Spleen (tissue), 7 donors: ENCODE measurements at regions not wholly inside any gene's neighbourhood (a gene's known extent, or its start where the extent isn't known, plus 50 kb on each side); places are given as distances from the start of the nearest gene placed in this dataset.

Experiments used
- CTCF ChIP-seq, 11 experiments: fragments of 200-600 bp in 7 of 11; fragments of 450-650 bp in 4 of 11; sonication (generic) in 4 of 11; IDR thresholded peaks in 8 of 11; conservative IDR thresholded peaks in 3 of 11; 1 replicate in 7 of 11; 2 replicates in 4 of 11; pipeline versions ENCODE4 v1.4.0 to v1.8.0; 2016 to 2021; ENCODE audit warnings: antibody characterized with exemption in 11 of 11, inconsistent platforms in 4 of 11, mild to moderate bottlenecking in 1 of 11
- POLR2A ChIP-seq, 3 donors: fragments of 450-650 bp; IDR thresholded peaks; one replicate each; pipeline ENCODE4 v1.5.1; 2017; ENCODE audit warnings: antibody characterized with exemption in 3 of 3, mild to moderate bottlenecking in 1 of 3
- POLR2AphosphoS5 ChIP-seq, 3 donors: sonication (generic); formaldehyde crosslinking; IDR thresholded peaks; one replicate each; pipeline ENCODE4 v1.5.1; 2017; ENCODE audit warnings: antibody characterized with exemption in 3 of 3
- donor health status: DM: no; HTN: no; CAD: no; lungs with moderate emphysema.
- donor health status: DM: no; HTN: no; CAD: no.
- donor health status: DM: no; HTN: no; CAD: no.

GRCh38 chr17:77728474-77728795, 230.1 kb upstream of the TNRC6C start:
- TF ChIP-seq CTCF (IDR thresholded peaks at IDR 0.05 in 8 of 11, conservative IDR thresholded peaks at IDR 0.05 in 3 of 11) (no peak), POLR2A (IDR thresholded peaks at IDR 0.05) (no peak), POLR2AphosphoS5 (IDR thresholded peaks at IDR 0.05) (no peak)
